Stimulated activated CD4-positive, alpha-beta T cell treated with anti-CD3 and anti-CD28 coated beads, Interleukin-1b, Interleukin-23, amount 100 ng/mL, for 1 hour (primary cell): ENCODE measurements at regions not wholly inside any gene's neighbourhood (a gene's known extent, or its start where the extent isn't known, plus 50 kb on each side); places are given as distances from the start of the nearest gene placed in this dataset.
"Not testable (repeated sequence)": the region's sequence is repeated elsewhere in the genome, so short reads cannot be mapped to it uniquely, and the experiment has no call there.

Experiments
- DNase-seq, 2 donors: peaks; one replicate each; pipeline ENCODE4 v3.0.0-alpha.2; 2020; ENCODE audit warnings: low read depth in 2 of 2

DNA sequence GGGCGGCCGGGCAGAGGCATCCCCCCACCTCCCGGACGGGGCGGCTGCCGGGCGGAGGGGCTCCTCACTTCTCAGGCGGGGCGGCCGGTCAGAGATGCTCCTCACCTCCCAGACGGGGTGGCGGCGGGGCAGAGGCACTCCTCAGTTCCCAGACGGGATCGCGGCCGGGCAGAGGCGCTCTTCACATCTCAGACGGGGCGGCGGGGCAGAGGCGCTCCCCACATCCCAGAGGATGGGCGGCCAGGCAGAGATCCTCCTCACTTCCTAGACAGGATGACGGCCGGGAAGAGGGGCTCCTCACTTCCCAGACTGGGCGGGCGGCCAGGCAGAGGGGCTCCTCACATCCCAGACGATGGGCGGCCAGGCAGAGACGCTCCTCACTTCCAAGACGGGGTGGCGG is 463.2 kb downstream of the SQOR start:
- DNase-seq = not testable (repeated sequence)

DNA sequence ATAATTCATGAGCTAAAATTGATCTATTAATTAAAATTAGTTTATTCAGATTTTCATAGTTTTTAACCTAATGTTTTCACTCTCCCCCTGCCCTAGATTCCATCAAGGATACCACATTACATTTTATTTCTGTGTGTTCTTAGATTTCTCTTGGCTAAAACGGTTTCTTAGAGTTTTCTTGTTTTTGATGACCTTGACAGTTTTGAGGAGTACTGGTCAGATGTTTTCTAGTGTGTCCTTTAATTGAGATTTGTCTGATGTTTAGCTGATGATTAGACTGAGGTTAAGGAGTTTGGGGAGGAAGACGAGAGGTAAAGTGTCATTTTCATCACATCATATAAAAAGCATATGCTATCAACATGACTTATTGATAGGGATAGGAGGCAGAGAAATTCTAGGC is 475.9 kb downstream of the SQOR start:
- no peak for DNase-seq

DNA sequence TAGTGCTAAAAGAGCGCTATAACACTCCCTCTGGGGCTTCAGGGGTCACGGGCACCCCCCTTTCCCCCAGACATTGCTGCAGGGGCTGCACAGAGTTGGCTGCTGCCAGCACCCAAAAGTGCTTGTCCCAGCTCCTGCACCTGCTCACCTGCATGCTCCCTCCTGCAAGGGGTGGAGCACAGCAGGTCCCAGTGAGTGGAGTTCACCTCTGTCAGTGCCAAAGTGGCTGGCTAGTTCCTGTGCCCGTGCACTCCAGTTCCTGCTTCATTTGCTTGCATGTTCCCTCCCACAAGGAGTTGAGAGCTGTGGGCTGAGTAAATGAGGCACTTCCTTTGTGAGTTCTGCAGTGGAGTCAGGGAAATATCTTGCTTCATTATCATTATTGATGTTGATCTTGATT is 476.9 kb downstream of the SQOR start:
- no peak for DNase-seq

DNA sequence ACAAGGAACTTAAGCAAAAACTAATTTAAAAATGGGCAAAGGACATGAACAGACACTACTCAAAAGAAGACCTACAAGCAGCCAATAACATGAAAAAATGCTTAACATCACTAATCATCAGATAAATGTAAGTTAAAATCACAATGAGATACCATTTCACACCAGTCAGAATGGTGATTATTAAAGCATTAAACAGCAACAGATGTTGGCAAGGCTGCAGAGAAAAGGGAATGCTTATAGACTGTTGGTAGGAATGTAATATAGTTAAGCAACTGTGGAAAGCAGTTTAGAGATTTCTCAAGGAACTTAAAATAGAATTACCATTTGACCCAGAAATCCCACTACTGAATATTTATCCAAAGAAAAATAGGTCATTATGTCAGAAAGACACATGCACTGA is 482.2 kb downstream of the SQOR start:
- no peak for DNase-seq

DNA sequence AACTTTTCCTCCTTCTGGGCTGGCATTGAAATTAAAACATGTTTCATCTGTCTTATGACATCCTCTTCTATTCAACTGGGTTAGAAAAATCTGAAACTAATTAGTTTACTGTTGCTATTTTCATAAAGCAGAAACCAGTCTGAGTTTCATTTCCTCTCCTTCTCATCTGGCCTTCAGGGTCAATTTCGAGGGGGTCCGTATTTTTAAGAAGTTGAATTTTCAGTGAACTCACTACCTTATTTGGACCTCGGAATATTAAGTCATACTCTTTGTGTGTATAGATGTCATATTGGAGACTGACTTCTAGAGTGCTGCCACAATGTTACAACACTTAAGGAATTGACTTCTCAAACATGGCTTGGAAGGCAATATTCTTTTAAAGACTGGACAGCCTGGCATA is 485.9 kb downstream of the SQOR start:
- no peak for DNase-seq

DNA sequence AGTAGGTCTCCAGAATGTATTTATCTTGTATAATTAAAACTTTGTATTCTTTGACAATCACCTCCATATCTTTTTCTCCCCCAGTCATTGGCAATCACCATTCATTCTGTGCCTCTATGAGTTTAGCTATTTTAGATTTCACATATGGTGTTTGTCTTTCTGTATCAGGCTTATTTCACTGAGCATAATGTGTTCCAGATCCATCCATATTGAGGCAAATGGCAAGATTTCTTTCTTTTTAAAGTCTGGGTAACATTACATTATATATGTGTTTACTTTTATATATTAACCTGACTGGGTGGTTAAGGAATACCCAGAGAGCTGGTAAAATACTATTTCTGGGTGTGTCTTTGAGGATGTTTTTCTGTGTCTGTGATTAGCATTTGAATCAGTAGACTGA is 486.6 kb downstream of the SQOR start:
- DNase-seq = no peak

DNA sequence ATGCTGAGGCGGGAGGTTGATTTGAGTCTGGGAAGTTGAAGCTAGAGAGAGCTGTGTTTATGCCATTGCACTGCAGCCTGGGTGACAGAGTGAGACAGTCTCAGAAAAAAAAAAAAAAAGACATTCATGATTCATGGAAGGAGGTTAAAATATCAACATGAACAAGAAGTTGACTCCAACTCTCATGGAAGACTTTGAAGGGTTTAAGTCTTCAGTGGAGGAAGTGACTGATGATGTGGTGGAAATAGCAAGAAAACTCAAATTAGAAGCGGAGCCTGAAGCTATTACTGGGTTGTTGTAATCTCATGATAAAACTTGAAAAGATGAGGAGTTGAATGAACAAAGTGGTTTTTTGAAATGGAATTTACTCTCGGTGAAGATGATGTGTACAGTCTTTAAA is 491.8 kb downstream of the SQOR start:
- DNase-seq = no peak

DNA sequence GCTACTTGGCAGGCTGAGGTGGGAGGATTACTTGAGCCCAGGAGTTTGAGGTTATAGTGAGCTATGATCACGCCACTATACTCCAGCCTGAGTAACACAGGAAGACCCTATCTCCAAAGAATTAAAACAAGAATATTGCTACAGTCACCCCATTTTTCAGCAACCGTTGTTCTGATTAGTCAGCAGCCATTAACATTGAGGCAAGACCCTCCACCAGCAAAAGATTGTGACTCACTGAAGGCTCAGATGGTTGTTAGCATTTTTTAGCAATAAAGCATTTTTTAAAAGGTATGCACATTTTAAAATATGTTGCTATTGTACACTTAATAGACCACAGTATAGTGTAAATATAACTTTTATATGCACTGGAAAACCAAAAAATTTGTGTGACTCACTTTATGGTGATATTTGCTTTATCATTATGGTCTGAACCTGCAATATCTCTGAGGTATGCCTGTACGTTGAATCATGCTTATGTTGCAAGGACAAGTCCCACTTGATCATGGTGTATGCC is 492.6 kb downstream of the SQOR start:
- no peak for DNase-seq

DNA sequence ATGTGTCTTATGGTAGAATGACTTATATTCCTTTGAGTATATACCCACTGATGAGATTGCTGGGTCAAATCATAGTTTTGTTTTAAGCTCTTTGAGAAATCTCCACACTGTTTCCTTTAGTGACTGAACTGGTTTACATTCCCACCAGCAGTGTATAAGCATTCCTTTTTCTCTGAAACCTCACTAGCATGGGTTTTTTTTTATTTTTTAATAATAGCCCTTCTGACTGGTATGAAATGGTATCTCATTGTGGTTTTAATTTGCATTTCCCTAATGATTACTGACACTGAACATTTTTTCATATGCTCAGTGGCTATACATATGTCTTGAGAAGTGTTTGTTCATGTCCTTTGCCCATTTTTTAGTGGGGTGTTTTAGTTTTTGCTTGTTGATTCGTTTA is 494.3 kb downstream of the SQOR start:
- DNase-seq = no peak

DNA sequence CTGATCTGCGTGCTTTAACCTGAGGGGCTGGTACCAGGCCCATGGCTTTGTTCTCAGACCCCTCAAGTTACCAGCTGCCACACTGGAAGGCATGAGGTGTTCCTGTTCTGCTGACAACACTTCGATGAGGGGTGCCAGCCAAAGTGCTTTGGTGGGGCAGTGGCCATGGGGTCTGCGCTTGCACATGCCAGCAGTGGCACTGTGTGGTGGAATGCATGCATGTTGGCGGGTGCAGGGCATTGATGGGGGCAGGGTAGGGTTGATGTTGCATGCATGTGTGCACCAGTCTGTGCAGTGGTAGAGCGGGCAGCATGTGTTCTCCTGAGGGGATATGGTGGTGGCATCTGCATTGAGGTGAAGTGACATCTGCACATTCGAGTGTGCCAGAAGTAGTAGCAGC is 497.0 kb downstream of the SQOR start:
- no peak for DNase-seq

DNA sequence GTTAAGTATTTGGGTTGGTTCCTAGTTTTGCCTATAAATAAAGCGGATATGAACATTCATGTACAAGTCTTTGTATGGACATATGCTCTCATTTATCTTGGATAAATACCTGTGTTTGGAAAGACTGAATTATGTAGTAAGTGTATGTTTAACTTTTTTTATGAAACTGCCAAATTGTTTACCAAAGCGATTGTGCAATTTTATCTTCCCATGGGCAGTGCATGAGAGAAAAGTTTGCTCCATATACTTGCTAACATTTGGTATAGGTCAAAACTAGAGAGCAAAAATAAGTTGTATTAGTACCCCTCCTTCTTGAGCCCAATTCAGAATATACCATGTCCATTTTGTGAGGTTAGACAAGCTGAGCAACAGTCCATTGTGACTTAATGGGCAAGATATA is 502.6 kb downstream of the SQOR start:
- DNase-seq = no peak

DNA sequence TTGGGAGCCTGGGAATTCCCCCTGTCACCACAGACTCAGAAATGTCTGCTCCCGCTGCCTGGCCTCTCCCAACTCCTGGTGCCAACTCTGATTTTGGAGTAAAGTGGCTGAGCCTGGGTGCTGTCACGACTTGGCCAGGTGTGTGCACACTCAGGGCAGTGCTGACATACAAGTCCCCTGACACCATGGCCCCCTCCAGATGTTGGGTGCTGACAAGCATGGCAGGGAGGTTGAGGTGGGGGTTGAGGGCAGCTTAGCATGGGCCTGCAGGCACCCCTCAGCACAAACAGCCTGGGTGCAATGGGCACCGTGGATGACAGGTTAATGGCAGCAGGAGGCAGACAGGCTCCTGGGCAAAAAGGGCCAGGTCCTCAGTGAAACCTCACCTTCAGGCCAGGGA is 511.2 kb downstream of the SQOR start:
- no peak for DNase-seq

DNA sequence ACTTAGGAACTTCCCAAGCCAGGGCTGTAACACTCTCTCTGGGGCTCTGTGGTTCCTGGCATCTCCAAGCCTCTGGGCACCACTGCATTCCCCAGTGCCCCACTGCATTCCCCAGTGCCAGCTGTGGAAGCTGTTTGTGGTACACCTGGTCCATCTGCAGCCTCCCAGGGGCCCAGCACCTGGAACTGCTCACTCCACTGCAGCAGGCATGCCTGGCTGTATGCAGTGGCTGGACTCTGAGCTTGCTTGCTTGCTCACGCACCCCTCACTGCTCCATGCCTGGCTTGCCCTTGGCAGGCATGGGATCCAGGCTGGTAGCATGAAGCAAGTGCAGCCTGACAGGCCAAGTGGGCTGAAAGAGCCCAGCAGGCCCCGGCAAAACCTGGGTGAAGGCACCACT is 512.1 kb downstream of the SQOR start:
- no peak for DNase-seq

DNA sequence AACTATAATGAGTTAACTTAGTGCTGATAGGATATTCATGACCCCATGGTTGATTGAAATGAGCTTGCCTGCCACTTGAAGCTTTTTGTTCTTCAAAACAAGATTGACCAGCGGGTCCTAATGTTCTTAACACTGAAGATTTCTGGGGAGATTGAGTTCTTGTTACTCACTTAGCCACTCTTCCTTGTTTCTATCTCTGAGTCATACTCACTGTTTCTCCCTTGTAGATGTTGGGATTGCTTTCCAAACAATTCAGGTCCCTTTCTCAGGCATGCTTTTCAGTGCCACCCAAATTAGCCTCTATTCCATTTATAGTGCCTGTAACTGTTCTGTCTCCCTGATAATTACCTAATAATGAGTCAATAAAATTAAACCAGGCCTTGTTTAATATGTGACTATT is 517.0 kb downstream of the SQOR start:
- no peak for DNase-seq

DNA sequence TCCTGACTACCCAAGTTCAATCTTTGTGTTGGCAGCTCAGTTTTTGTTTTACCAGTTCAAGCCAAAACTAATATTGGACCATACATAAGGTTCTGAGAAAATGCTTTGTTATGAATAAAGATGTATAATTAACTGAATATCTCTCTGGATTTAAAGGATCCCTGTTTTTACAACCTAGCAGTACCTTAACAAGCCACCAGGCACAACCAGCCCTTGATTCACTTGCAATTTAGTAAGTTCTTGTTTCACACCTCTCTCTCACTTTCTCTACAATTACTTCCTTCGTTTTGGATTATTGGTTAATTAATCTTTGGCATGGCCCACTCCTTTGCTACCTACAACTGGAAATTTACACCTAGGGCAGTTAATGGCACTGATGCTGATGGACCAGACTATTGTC is 531.9 kb downstream of the SQOR start:
- no peak for DNase-seq

DNA sequence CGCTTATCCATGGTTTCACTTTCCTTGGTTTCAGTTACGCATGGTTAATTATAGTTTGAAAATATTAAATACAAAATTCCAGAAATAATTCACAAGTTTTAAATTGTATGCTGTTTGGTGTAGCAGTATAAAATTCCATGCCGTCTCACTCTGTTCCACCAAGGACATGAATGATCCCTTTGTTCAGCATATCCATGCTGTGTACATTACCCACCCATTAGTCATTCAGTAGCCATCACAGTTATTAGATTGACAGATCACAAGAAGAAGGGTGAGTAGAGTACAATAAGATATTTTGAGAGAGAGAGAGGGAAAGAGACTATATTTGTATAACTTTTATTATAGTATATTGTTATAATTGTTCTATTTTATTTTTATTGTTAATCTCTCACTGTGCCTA is 535.5 kb downstream of the SQOR start:
- no peak for DNase-seq

DNA sequence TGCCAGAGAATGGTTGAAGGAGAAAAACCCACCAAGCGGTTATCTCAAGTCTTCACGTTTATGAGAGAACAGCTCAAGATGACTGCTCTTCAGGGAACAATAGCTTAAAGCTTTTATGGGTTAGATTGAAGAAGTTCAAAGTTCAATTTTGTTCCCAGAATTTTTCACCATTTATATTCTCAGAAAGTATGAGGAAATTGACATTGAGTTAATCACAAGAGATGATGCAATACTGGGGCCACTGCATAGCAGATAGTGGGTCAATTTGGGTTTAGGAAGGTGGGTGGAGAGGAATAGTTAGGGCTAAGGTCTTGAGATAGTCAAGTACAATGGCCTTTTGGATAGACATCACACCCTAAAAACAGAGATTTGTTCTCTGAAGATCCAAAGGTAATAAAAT is 539.3 kb downstream of the SQOR start:
- DNase-seq = no peak

DNA sequence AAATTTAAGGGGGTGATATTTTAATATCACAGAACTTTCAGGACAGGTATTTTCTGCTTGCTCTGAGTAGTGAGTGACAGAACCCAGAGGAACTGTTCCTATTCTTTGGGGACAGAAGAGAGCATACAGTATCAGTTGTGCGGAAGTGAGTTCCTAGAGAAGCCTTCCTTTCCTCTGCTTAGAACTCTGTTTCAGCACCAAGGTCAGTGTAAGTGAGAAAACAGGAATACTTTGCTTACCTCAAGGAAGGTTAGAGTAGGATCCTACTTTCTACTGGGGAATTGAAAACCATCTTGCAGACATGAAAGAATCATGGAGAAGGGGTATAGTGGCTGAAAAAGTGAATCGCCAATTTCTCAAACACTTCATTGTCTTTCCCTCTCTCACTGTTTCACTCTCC is 542.4 kb downstream of the SQOR start:
- DNase-seq = no peak

DNA sequence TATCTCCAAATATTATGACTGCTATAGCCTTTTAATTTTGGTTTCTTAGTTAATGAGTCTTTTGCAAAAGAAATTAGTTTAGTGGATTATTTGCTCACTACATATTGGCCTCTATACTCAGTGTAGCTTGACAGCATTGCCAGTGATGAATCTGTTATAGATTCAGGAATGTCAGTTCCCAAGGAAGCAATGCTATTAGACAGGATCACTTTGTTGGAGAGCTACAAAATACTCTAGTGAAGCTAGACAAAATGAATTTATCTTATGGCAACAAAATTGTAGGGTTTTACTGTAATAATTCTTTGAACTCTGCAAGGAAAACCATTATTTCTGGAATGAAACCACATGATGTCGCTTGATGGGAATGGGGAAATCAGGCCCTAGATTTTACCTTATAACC is 543.3 kb downstream of the SQOR start:
- DNase-seq = no peak

DNA sequence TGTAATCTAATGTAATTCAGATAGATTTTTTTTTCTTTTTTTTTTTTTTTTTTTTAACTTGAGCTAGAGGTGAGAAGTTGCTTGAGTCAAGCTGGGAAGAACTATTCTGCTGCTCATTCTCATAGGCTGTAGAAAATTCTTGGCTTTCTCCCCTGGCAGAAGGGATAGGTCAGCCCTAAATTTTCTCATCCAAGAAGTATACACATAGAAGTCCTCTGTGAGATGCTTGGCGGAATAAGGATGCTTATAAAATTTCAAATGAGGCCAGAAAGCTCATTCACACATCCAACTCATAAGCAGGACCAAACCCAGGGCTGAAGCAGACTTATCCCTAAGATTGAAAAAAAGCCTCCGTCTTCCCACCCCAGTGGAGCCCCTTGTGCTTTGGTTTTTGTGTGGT is 572.5 kb downstream of the SQOR start:
- no peak for DNase-seq

DNA sequence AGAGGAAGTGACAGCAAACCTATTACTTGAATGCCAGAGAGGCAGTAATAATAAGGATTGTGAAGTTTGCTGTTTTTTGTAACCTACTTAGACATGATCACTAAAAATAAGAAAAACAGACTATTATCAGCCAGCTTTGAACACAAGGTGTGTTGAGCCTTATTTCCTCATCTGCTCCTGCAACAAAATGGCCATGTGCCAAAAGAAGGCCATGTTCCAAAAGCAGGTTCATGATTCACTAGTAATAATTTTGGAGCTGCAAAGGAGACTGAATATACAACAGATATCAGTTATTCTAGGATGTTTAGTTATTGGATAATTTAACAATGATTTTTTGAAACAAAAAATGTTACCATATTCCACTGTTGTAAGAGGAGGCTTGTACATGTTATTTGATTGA is 578.7 kb downstream of the SQOR start:
- no peak for DNase-seq

DNA sequence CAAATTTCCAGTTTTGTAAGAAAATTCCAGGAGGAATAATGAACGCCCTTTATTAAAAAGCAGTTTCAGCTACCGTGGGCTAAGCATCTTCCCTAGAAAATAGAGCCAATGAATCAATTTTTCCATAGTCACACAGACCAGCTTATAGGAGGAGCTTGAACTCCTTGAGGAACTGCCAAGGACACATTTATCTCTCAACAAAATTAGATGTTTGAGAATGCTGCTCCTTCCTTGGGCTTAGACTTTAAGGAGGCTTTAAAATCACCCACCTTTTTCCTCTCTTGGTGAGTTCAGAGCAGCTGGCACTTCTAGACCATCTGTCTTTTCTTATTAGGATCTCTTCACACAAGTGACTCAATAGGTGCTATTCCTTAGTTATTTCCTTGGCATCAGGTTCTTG is 588.0 kb downstream of the SQOR start:
- no peak for DNase-seq

DNA sequence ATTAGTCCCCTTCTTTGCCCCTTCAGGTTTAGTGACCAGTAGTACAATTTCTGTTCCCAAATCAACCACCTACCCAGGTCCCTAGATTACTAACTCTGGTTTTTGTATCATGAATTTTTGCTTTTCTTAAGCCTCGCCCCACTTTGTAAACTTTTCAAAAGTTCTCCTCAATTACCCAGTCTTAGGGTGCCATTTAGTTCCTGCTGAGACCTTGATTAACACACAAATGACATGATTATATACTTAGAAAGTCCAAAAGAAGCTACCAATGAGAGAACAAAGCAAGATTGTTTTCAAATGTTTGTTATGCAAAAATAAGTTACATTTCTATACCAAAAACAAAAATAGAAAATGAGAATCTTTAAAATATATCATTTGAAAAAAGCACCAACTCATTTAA is 594.4 kb downstream of the SQOR start:
- no peak for DNase-seq

DNA sequence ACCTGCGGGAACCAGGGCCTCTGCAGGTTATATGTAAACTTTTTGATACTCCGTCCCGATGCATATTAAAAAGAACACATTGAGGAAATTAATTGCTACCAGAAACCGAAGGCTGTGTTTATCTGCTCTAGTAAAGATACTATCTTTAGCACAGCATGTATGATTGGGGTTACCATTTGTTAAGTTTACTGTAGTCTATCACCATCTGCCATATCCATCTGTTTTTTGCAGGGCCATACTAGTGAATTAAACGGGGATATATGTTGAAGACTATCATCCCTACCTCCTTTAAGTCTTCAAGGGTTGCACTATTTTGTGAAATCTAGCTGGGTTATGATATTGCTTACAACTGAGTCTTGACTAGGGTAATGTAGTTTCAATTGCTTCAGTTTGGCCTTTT is 597.0 kb downstream of the SQOR start:
- no peak for DNase-seq

DNA sequence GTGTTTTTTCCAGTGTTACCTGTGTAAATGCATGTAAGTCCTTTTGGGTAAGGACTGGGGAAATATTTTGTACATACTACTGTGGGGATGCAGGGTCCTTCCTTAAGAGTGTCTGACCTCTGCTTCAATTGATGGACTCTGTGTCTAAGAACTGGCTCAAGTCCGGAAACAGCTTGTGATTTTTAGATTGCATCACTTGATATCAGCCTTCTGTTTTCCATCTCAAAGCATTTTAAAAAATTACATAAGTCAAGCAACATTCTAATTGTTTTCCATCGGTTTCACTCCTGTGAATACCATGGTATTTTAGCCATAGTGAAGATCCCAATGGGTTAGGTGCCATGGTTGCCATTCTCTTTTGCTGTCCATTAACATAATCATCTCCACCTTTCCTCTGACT is 597.6 kb downstream of the SQOR start:
- no peak for DNase-seq
